ENCODE measurements at regions not wholly inside any gene's neighbourhood (a gene's known extent, or its start where the extent isn't known, plus 50 kb on each side); places are given as distances from the start of the nearest gene placed in this dataset.

DNA sequence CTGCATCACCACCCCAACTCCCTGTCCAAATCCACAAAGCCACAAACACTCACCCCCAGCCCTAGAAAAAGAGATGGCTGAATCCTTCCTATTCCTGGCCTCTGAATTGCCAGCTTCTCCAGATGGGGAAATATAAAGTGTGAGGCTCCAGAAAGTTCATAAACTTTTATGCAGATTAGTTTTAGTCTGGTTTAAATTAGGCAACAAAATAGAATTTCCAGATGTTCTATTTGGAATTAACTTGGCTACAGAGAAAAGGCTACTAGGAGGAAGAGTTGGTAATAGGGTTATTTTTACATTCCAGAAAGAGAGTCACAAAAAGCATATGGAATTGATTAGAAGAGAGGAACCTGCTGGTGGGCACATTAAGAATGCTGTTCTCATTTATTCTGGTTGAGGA, 56.0 kb downstream of the EN1 start:
- intact Hi-C loops (cut with DNase I) = no loop called here
- no peak for DNase-seq

DNA sequence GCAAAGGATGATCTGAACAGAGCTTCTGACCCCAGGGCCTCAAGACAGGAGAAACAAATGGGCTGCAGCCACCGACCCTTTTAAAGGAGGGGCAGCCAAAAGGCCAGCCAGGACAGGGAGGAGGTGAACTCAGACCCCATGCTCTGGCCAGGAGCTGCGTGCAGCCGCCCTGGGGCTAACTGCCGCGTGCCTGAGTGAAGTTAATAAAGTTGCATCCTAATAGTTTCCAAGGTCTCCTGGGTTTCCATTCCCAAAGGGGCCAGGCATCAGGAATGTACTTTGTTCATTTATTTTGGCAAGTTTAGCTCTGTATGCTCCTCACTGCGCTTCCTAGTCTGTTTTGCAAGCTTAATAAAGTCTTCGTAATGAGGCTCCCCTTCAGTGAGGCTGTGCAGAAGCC, 60.7 kb downstream of the EN1 start:
- DNase-seq = no peak
- intact Hi-C loops (cut with DNase I) = no loop called here

DNA sequence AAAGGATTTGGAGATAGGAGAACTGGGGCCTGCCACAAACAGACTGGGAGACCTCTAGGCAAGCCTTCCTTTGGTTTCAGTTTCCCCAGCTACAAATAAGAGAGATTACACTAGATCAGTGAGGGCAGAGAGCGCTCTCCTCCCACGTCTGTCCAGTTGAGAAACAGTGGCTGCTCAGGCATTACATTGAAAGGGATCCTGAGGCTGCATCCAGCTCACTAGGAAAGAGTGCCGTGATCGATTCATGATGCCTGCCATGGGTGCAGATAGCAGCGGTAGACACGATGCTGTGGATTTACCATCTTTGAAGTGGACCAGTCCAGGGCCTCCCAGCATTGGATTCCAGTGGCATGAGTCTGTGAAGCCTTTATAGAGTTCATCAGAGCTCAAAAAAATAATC, 62.6 kb downstream of the EN1 start:
- intact Hi-C loops (cut with DNase I) = no loop called here
- no peak for DNase-seq

DNA sequence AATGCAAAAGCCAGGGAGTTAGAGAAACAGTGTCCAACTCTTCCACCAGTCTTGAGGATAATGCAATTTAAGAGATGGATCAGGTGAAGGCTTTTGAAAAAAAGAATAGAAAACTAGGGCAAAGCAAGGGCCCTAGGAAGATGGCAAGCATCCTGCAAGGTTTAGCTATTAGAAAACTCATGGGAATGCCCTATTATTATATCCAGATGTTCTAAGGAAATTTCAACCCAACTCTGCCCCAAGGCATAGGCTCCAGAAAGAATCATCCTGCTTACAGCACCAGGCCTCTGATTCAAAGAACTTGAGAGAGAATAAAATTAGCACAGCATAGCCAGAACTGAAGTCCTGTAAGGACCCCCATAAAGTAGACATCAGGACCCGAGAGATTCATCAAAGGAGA, 68.1 kb downstream of the EN1 start:
- DNase-seq = no peak
- intact Hi-C loops (cut with DNase I) = no loop called here

DNA sequence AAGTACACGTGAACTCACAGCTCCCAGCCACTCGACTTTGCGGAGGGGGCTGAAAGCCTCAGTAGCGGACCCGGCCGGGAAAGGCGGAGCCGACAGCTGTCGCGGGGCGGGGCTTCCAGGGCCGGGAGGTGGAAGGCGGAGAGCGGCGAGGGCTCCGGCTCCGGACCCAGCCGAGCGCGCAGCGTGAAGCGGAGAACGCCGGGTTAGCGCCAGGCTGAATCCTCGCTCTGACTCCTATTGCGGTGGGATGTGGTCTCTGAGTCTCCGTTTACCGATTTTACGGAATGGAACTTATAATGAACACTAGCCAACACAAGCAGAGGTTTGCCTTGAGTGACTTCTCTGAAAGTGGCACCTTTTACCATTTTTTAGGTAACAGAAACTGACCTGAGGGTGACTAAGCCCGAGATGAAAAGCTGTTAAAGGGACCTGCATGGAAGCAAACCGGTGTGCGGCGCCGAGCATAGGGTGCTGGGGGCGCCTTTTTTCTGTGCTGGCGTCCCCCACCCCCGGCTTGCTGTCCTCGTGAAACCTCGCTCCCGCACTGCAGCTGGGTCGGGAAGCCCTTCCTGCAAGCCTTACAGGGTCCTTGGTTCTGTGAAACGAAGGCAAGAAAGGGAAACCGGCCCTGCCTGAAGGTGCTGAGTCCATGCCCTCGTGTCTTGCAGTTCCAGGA, 72.9 kb downstream of the EN1 start:
- DNase-seq = peak in 38 of 42 donors; percentile 12 to 78 (median 48)
- intact Hi-C loops (cut with DNase I) = no loop called here

DNA sequence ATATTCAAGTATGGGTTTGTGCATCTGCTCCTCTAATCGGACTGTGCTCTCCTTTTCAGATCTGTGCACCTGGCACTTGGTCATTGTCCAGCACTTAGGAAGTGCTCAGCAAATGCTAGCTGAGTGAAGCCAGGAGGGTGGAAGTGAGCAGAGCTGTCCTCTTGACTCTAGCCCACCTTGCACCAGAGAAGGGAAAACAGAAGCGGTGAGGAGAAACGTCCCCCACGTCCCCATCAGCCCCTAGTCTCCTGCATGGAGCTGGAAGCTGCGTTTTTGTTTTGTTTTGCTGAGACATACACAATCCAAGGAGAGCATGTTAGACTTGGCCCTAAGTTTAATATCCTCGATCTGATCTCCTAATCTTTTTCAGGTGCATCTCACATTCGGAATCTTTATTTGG, 73.6 kb downstream of the EN1 start:
- DNase-seq = no peak
- intact Hi-C loops (cut with DNase I) = no loop called here

DNA sequence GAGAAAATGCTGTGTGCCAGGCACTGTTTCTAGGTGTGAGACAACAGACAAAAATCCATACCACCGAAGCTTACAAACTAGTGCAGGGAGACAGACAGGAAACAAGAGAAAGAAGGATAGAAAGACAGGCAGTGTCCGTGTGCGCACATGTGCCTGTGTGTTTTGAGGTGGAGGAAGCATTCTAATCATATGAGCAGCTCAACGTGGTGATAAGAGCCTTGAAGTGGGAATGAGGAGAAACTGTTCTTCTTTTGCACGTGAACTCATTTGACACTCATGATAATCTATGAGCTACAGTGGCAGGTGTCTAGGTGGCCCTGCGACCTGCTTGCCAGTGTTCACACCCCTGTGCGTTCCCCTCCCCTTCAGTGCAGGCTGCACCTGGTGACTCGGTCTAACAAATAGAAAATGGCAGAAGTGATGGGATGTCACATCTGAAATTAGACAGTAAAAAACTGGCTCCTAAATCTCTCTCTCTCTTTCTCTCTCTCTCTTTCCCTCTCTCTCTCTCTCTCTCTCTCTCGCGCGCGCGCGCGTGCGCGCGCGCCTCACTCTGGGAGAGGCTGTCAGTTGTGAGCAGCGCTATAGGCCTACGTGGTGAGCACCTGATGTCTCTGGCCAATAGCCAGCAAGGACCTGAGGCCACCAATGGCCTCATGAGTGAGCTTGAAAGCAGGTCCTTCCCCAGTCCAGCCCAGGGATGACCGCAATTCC, 74.8 kb downstream of the EN1 start:
- intact Hi-C loops (cut with DNase I) = no loop called here
- DNase-seq = no peak

DNA sequence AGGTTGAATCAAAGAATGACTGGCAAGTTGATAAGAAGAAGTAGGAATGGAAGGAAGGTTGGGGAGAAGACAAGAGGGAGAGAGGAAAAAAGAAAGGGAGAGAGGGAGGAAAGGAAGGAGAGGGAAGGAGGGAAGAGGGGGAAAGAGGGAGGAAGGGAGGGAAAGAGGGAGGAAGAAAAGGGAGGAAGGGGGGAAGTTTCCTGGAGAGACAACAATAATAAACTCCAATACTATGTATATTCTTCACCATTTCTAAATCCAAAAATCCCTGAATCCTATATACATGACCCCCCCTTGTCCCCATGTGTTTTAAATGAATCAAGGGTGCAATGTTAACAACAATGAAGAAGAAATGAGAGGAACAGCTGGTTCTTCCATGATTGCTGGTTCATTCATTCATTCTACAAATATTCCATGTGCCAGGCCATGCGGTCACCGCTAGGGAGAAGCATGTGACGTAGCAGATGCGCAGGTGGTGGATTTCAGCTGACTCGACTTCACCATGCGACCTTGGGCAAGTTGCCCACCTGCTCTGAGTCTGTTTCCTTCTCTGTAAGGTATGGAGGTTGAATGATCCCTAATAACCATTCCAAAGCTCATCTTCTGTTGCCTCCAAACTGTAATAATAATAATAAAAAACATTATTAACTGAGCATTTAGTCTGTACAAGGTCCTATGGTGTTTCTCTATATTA, 77.6 kb downstream of the EN1 start:
- no peak for DNase-seq
- intact Hi-C loops (cut with DNase I) = no loop called here

DNA sequence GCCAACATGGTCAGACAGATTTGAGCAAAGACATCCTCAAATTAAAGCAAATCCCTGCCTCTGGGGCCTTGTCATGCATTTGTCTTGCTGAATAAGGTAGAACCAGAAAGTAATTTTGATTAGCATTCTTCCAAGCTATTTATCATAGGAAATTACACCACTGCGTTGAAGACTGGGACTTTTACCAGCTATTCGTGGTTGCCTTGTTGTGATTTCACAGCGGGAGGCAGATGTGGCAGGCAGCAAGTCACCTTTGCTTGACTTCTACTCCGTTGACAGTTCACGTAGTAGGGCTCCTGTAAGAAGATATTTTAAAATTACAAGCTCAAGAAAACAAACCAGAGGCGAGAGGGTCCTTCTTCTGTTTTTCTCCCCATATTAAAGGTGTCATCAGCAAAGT, 80.6 kb downstream of the EN1 start:
- intact Hi-C loops (cut with DNase I) = no loop called here
- no peak for DNase-seq

DNA sequence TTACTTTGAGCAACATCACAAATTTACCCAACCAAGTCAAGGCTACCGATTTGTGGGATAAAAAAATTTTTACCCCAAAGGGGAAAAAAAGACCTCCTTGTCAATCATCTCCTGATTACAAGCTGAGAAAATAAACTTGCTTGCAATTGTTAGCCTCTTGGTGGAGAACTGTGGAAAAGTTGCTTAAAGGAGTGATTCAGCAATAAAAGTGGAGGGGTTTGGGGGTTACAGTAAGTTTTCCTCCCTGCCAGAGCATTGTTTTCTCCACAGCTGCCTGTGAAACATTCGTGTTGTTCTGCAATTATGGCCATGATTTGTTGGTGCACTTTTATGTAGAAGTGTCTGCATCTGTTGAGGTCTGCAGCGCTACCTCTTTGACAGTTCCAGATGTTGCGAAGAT, 82.6 kb downstream of the EN1 start:
- intact Hi-C loops (cut with DNase I) = no loop called here
- no peak for DNase-seq

DNA sequence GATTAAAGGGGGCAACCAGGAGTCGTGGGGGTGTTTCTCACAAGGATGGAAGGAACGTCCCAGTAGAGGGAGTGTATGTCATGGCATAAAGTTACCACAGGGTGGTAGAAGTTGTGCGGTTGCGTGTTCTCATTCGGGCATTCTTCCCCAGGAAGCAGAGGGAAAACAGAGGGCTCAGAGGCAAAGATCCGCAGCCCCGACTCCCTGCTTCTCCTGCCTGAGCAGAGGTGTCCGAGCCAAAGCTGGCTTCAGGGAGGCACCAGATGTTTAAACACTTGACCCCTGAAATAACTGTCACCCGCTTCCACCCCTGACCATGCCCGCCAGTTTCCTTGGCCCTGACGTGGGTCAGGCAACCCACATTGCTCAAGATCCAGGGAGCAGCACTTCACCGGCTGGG, 83.7 kb downstream of the EN1 start:
- intact Hi-C loops (cut with DNase I) = no loop called here
- peak in 1 of 42 donors; percentile 8 for DNase-seq

DNA sequence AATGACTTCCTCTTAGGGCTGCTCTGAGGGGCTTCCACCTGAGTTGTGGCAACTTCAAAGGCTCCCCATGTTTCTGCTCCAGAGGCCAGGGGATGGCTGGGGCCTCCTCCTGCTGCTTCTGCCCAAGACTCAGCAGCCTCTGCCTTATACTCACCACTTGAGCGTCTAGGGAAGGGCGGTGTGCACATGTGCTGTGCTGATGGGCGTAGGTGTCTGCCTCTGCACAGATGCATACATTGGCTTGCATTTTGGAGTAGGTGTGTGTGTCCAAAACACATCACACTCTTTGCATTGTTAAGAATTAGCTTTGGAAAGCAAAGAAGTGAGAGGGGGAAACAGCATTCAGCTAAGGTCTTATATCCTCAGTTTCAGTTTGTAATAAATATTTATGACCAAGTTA, 85.2 kb downstream of the EN1 start:
- intact Hi-C loops (cut with DNase I) = no loop called here
- no peak for DNase-seq

DNA sequence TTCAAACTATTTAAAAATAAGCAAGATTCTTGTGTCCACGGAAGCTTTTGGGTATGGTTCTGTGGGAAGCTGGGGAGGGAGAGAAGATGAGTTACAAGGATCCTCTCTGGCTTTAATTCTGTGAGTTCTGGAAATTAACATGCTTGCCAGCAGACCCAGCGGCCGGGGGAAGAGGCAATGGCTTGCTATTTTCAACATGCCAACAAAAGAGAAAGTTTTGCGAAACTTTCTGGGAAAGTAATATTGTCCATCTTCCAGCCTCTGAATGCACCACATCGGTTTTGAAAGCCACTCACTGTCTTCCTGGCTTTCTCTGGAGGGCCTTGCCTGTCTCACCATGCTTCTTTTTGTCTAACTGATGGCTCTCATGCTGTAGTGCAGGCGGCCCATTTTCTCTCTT, 85.7 kb downstream of the EN1 start:
- intact Hi-C loops (cut with DNase I) = no loop called here
- no peak for DNase-seq

DNA sequence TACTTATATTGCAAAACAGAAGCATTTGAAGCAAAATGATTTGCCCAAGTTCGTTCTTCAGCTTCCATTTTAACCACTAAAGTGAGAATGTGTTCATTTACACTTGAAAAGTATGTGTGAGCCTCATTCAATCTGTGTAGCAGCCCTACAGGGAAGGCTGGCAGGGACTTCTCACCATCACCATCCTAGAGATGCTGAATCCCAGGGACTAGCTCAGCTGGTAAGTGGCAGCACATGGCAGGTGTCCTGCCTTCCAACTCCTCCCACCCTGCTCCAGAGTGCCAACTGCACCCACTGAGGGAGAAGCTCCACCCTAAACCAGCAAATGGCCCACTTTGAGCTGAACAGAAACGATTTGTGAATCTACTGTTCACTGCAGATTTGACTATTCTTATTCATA, 91.5 kb downstream of the EN1 start:
- intact Hi-C loops (cut with DNase I) = no loop called here
- peak in 1 of 42 donors; percentile 18 for DNase-seq

DNA sequence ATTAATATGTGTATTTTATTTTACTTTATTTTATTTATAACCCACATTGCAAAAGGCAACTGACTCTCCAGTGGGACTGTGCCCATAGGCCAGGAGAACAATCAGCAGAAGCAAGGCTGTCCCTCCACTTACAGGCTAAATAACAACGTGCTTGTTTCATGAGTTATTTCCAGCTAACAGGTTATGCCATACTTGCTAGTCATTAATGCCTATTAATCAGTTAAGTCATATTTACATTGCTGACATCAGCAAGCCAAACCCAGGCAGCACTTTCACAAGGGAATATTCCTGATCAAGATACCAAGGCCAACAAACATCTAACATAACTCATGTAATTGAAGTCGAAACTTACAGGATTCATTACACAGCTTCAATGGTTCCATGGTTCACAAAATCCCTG, 92.1 kb downstream of the EN1 start:
- DNase-seq = no peak
- intact Hi-C loops (cut with DNase I) = no loop called here

DNA sequence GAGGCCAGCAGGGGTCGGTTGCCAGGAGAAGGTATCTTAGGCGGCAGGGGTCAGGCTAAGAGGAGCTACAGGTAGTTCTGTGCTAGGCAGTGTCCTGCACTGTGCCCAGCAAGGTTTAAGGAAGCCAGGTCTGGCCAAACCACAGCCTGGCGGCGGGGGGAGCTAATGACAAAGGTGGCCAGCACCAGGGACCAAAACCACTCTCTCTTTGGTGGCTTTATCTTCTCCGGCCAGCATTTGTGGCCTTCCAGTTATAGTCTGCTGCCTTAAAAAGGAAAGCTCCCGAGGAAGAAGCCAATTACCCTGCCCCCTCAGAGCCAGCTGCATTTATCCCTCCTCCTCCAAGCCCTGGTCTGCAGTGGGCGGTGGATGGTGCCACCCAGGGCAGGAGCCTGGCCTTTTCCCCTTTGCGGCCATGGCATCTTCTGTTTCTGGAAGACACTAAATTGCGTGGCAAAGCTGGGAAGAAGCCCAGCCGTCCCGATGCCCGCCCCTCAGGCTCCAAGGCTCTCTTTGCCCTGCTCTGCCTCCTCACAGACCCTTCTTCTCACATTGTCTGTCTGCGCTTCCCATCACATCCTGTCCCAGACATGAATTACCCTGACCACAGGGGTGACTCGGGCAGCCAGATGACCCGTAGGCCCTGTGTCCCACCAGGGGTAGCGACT, 94.6 kb downstream of the EN1 start:
- intact Hi-C loops (cut with DNase I) = no loop called here
- no peak for DNase-seq

DNA sequence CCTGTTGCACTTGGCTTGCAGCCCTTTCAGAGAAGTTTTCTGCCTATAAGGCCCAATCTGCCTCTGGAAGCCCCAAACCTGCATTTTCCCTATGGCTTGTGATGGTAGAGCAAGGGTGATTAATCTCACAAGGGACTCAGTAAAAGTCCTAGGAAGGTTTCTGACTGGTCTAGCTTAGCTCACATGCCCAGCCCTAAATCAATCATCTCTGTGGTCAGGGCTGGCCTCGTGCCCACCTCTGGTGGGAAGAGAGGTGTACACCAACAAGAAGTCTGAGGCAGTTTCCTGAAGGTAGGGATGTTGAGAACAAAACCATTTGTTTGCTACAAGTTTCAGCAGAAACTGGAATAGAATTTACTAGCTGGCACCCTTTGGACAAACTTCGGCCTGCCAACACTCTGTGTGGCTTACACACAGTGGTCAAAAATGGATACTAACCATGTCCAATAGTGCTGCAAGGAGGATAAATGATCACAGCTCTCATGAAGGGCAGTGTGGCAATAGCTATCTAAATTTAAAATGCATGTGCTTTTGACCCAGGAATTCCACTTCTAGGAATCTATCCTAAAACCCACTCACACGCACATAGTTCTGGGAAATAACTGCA, 96.4 kb downstream of the EN1 start:
- no peak for DNase-seq
- intact Hi-C loops (cut with DNase I) = no loop called here

DNA sequence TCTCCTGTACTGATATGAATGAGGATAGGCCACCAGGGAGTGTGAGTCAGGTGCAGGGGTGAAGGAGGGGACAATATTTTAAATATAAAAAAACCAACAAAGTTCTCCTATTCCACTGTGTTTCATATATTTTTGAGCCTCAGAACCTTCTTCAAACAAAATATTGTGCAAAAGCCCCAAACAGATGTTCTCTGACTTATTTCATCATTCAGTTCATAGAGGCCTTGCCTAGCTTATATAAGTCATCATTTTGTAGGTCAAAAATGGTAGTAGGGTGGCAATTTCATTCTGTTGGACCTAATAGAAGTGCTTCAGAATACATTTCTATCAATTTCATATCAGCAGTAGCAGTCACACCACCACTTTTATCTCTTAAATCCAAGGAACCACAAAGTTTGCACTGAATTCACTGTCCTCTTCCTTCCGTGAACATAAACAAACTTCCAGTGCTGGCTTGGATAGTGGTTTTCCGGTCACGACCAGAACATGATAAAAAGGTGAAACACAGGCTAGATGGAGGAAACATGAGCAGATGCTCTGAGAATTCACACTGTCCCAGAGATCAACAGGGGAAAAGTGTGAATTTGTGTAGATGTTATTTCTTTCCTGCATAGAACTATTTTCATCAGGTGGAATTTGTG, 99.1 kb downstream of the EN1 start:
- intact Hi-C loops (cut with DNase I) = no loop called here
- DNase-seq = no peak

DNA sequence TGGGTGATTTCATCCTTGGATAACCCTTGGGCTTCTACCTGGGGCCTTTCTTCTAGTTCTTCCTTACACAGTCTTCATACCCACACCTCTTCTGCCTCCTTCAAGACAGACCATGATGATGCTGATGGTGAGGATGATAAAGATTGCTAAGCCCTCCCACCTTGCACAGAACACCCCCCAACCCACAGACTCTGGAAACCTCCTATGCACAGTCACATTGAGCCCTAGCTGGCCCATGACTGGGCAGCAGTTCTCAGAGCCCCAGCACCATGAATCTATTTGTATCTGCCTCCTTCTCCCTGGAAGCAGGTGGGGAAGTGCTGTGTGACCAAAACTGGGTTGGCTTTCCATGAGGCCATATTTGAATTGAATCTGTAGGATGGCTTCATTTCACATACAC, 99.8 kb downstream of the EN1 start:
- DNase-seq = no peak
- intact Hi-C loops (cut with DNase I) = no loop called here
